NB4 (cell line): ENCODE measurements at regions not wholly inside any gene's neighbourhood (a gene's known extent, or its start where the extent isn't known, plus 50 kb on each side); places are given as distances from the start of the nearest gene placed in this dataset.

Experiments
- DNase-seq: peaks from one replicate; pipeline ENCODE4 v3.0.0; 2010; ENCODE audit warnings: low read depth
- H3K4me3 ChIP-seq: one replicate; pipeline ENCODE4 v1.5.1; 2011; ENCODE audit warnings: mild to moderate bottlenecking, low read depth, low read length, moderate library complexity
- MYC ChIP-seq: IDR thresholded peaks from 2 replicates; pipeline ENCODE4 v1.6.1; 2011; ENCODE audit warnings: low read depth, low read length
- POLR2A ChIP-seq: IDR thresholded peaks from 2 replicates; pipeline ENCODE4 v1.6.1; 2011; ENCODE audit warnings: mild to moderate bottlenecking; ENCODE audit not compliant: insufficient read length; ENCODE audit errors: extremely low read depth
- TF ChIP-seq, protein P1 (sequence below): IDR thresholded peaks from 2 replicates; pipeline ENCODE4 v1.6.1; 2011; ENCODE audit warnings: low read depth, low read length
- TF ChIP-seq, protein P2 (sequence below): IDR thresholded peaks from one replicate; pipeline ENCODE4 v1.5.1; 2012; ENCODE audit warnings: low read depth, low read length

GRCh38 chr10:125431149-125431548 is 251.8 kb downstream of the TEX36 start:
- TF ChIP-seq, protein P1, sequence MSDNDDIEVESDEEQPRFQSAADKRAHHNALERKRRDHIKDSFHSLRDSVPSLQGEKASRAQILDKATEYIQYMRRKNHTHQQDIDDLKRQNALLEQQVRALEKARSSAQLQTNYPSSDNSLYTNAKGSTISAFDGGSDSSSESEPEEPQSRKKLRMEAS, result no peak
- no peak for TF ChIP-seq MYC
- TF ChIP-seq POLR2A, result no peak
- TF ChIP-seq, protein P2, sequence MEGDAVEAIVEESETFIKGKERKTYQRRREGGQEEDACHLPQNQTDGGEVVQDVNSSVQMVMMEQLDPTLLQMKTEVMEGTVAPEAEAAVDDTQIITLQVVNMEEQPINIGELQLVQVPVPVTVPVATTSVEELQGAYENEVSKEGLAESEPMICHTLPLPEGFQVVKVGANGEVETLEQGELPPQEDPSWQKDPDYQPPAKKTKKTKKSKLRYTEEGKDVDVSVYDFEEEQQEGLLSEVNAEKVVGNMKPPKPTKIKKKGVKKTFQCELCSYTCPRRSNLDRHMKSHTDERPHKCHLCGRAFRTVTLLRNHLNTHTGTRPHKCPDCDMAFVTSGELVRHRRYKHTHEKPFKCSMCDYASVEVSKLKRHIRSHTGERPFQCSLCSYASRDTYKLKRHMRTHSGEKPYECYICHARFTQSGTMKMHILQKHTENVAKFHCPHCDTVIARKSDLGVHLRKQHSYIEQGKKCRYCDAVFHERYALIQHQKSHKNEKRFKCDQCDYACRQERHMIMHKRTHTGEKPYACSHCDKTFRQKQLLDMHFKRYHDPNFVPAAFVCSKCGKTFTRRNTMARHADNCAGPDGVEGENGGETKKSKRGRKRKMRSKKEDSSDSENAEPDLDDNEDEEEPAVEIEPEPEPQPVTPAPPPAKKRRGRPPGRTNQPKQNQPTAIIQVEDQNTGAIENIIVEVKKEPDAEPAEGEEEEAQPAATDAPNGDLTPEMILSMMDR, result no peak
- DNase-seq, result no peak
- no peak overlapping the region for H3K4me3 ChIP-seq

DNA sequence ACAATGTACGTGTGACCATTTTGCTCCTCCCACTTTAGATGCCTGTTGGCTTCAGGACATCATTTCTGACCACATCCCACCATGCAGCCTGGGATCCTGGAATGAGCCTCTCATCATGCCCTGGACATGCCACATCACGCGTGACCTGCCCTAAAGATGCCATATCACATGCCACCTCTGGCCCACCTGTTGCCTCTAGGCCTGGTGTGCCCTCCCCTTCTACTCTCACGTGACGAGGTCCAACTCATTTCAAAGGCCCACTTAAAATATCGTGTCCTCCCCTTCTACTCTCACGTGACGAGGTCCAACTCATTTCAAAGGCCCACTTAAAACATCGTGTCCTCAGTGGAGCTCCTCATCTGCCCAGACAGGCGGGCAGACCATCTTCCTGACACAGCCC is 254.9 kb downstream of the TEX36 start:
- no peak overlapping the region for H3K4me3 ChIP-seq
- DNase-seq, result no peak
- TF ChIP-seq MYC, result no peak
- TF ChIP-seq POLR2A, result no peak
- TF ChIP-seq, protein P1, result no peak
- TF ChIP-seq, protein P2, result no peak

DNA sequence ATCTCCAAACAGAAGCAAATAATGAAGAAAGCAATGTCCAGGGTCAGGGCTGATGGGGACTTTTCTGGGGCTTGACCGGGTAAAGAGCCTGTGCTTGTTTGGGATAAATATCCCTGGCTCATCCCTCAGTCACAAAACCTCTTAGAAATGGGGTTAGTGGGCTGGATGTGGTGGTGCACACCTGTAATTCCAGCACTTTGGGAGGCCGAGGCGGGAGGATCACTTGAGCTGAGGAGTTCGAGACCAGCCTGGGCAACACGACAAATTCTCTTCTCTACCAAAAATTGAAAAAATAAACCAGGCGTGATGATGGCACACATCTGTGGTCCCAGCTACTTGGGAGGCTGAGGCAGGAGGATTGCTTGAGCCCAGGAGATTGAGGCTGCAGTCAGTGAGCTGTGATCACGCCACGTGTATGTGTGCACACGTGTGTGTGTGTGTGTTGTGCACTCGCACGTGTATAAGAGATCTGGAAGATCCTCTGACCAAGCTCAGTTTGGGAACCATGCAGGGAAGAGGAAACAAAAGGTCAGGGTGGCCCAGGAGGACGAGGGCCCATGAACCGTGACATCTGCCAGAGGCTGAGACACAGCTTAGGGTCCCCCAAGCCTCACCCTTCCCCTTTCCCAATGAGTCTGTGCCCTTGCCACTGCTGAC is 258.6 kb downstream of the TEX36 start:
- DNase-seq, result no peak
- H3K4me3 ChIP-seq, result no peak overlapping the region
- TF ChIP-seq POLR2A (no peak), MYC (no peak)
- TF ChIP-seq, protein P2, result no peak
- TF ChIP-seq, protein P1, result no peak

DNA sequence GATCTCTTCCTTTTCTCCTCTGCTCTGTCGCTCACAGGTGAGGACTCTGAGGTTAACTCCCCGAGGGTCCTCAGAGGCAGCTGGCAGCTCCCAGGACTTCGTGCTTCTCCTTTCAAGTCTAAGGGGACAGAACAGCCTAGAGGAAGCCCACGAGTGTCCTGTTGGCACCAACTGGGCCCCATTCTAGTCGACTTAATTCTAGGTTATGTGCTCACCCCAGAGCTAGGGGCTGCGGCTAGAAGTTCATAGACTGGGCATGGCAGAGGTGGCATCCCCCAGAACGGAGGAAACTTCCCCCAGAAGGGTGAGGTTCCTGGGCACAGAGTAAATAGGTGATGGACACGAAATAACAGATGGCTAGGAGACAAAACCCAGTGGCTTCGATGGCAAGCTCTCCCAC is 259.4 kb downstream of the TEX36 start:
- no peak for DNase-seq

GRCh38 chr10:125419831-125420230 is 259.5 kb upstream of the CTBP2 start:
- TF ChIP-seq MYC (no peak), POLR2A (no peak)
- TF ChIP-seq, protein P2, result no peak
- TF ChIP-seq, protein P1, result no peak
- no peak for DNase-seq
- H3K4me3 ChIP-seq, result no peak overlapping the region

More for the DNA sequence above, 259.4 kb downstream of the TEX36 start:
- no peak overlapping the region for H3K4me3 ChIP-seq
- TF ChIP-seq, protein P1, result no peak

GRCh38 chr10:125419146-125419545 is 258.8 kb upstream of the CTBP2 start:
- no peak overlapping the region for H3K4me3 ChIP-seq

More at GRCh38 chr10:125419146-125419545, 258.8 kb upstream of the CTBP2 start:
- DNase-seq, result no peak
- no peak for TF ChIP-seq POLR2A
- TF ChIP-seq, protein P1, result no peak
- TF ChIP-seq, protein P2, result no peak
- TF ChIP-seq MYC, result no peak
